GM23338 (cell line): ENCODE measurements at regions not wholly inside any gene's neighbourhood (a gene's known extent, or its start where the extent isn't known, plus 50 kb on each side); places are given as distances from the start of the nearest gene placed in this dataset.

Experiments
- ATAC-seq: fragments of 200-7000 bp; cut with Tn5 transposase; 3 replicates; pipeline ENCODE4 v1.9.1; 2020
- DNase-seq: peaks from one replicate; pipeline ENCODE4 v3.0.0-alpha.2; 2015; ENCODE audit warnings: low spot score
- H2AFZ ChIP-seq: fragments of 200-600 bp; sonication (generic); 2 replicates; pipeline ENCODE4 v1.8.0; 2016; ENCODE audit warnings: antibody characterized with exemption, mild to moderate bottlenecking, moderate library complexity
- H3F3A ChIP-seq: fragments of 200-600 bp; sonication (generic); replicated peaks from 2 replicates; pipeline ENCODE4 v1.8.0; 2017; ENCODE audit warnings: antibody characterized with exemption, mixed run types, low read depth
- H3K27ac ChIP-seq: fragments of 200-600 bp; sonication (generic); 2 replicates; pipeline ENCODE4 v1.6.1; 2016; ENCODE audit warnings: low read depth
- H3K27me3 ChIP-seq: fragments of 200-600 bp; sonication (generic); 2 replicates; pipeline ENCODE4 v1.8.0; 2016; ENCODE audit warnings: mild to moderate bottlenecking, mixed run types, moderate library complexity; ENCODE audit not compliant: insufficient read depth
- H3K36me3 ChIP-seq: fragments of 200-600 bp; sonication (generic); 2 replicates; pipeline ENCODE4 v1.8.0; 2016; ENCODE audit warnings: mild to moderate bottlenecking; ENCODE audit not compliant: insufficient read depth
- H3K4me1 ChIP-seq: fragments of 200-600 bp; sonication (generic); 2 replicates; pipeline ENCODE4 v1.8.0; 2016; ENCODE audit warnings: mild to moderate bottlenecking, moderate library complexity; ENCODE audit not compliant: insufficient read depth
- H3K4me2 ChIP-seq: fragments of 200-600 bp; sonication (generic); 2 replicates; pipeline ENCODE4 v1.7.1; 2017; ENCODE audit warnings: mixed run types
- H3K4me3 ChIP-seq: fragments of 200-600 bp; sonication (generic); 2 replicates; pipeline ENCODE4 v1.6.1; 2016; ENCODE audit warnings: mixed run types
- H3K79me2 ChIP-seq: fragments of 200-600 bp; sonication (generic); replicated peaks from 2 replicates; pipeline ENCODE4 v1.8.0; 2017; ENCODE audit warnings: mild to moderate bottlenecking; ENCODE audit not compliant: insufficient read depth
- H3K9me2 ChIP-seq: fragments of 200-600 bp; sonication (generic); 2 replicates; pipeline ENCODE4 v1.8.0; 2017; ENCODE audit not compliant: insufficient read depth
- H4K20me1 ChIP-seq: fragments of 200-600 bp; sonication (generic); replicated peaks from 2 replicates; pipeline ENCODE4 v1.8.0; 2017; ENCODE audit warnings: mild to moderate bottlenecking; ENCODE audit not compliant: insufficient read depth
- H3K27ac Mint-ChIP-seq: 2 replicates; pipeline ENCODE4 v1.8.0; 2020; ENCODE audit warnings: inconsistent platforms, mild to moderate bottlenecking, moderate library complexity, mixed read lengths
- H3K27me3 Mint-ChIP-seq: 3 replicates; pipeline ENCODE4 v1.8.0; 2022; ENCODE audit warnings: low read depth, mild to moderate bottlenecking, moderate library complexity, mixed read lengths, inconsistent platforms; ENCODE audit not compliant: insufficient read depth, poor library complexity
- H3K36me3 Mint-ChIP-seq: 3 replicates; pipeline ENCODE4 v1.8.0; 2021; ENCODE audit warnings: low read depth, mild to moderate bottlenecking, inconsistent platforms, moderate library complexity, mixed read lengths
- H3K4me1 Mint-ChIP-seq: 3 replicates; pipeline ENCODE4 v1.8.0; 2020; ENCODE audit warnings: mild to moderate bottlenecking, inconsistent platforms, mixed read lengths
- H3K4me3 Mint-ChIP-seq: 3 replicates; pipeline ENCODE4 v1.8.0; 2021; ENCODE audit warnings: moderate library complexity, mild to moderate bottlenecking, inconsistent platforms, mixed read lengths
- H3K9me3 Mint-ChIP-seq: 3 replicates; pipeline ENCODE4 v1.8.0; 2020; ENCODE audit warnings: moderate library complexity, mild to moderate bottlenecking, inconsistent platforms, mixed read lengths
- CREB1 ChIP-seq: fragments of 250-450 bp; sonication (Bioruptor Pico); IDR thresholded peaks from 2 replicates; pipeline ENCODE4 v1.5.0; 2020; ENCODE audit warnings: low read depth, mild to moderate bottlenecking, moderate library complexity
- CTCF ChIP-seq, 2 experiments: fragments of 200-600 bp in 1 of 2; sonication (generic) in 1 of 2; conservative IDR thresholded peaks; 2 replicates each; pipeline versions ENCODE4 v1.5.1 to v1.6.1; 2016 to 2017; ENCODE audit warnings: antibody characterized with exemption in 2 of 2, low read depth in 2 of 2, mild to moderate bottlenecking in 2 of 2, moderate library complexity in 1 of 2
- EZH2 ChIP-seq: fragments of 200-600 bp; sonication (generic); IDR thresholded peaks from one replicate; pipeline ENCODE4 v1.8.0; 2017; ENCODE audit warnings: antibody characterized with exemption, mild to moderate bottlenecking, low read depth; ENCODE audit not compliant: unreplicated experiment
- JUNB ChIP-seq: IDR thresholded peaks from one replicate; pipeline ENCODE4 v1.6.1; 2016; ENCODE audit warnings: antibody characterized with exemption; ENCODE audit not compliant: unreplicated experiment
- REST ChIP-seq: IDR thresholded peaks from one replicate; pipeline ENCODE4 v1.6.1; 2018; ENCODE audit warnings: antibody characterized with exemption; ENCODE audit not compliant: unreplicated experiment
- ZNF114 ChIP-seq: fragments of 250-450 bp; sonication (Bioruptor Pico); IDR thresholded peaks from 2 replicates; pipeline ENCODE4 v1.5.0; 2020; ENCODE audit warnings: mild to moderate bottlenecking, moderate library complexity
- ZNF331 ChIP-seq: fragments of 250-450 bp; sonication (Bioruptor Pico); IDR thresholded peaks from 2 replicates; pipeline ENCODE4 v1.5.0; 2020; ENCODE audit warnings: low read depth, mild to moderate bottlenecking, moderate library complexity

- DNase-seq (peak; percentile 68), ATAC-seq (peak; percentile 35; the same call in 2 of the 3 replicates)
- H3K36me3 ChIP-seq = no peaks in the 10 kb centered on the region
- Mint-ChIP-seq H3K27ac (no peak overlapping the region), H3K4me3 (no peak overlapping the region), H3K36me3 (no peaks in the 10 kb centered on the region), H3K4me1 (peaks cover 13% of the 10 kb centered on the region; the same call in 2 of the 3 replicates), H3K9me3 (no peaks in the 10 kb centered on the region; the same call in 2 of the 3 replicates), H3K27me3 (peaks cover 13% of the 10 kb centered on the region)
- peak overlapping the region; percentile 90 for H2AFZ ChIP-seq
- no peaks in the 10 kb centered on the region for H3K9me2 ChIP-seq
- no peaks in the 10 kb centered on the region for H3K79me2 ChIP-seq
- no peaks in the 10 kb centered on the region for H3F3A ChIP-seq
- H3K27me3 ChIP-seq = peaks cover 13% of the 10 kb centered on the region
- TF ChIP-seq EZH2 = no peak
- TF ChIP-seq CTCF (conservative IDR thresholded peaks at IDR 0.05; ENCODE audit: low read depth in 2 of 2) = peak; percentile 54 to 74
- no peak for TF ChIP-seq ZNF331 (CRISPR knock-in tag)
- no peak for TF ChIP-seq REST
- TF ChIP-seq JUNB = no peak
- no peak overlapping the region for H3K27ac ChIP-seq
- H3K4me2 ChIP-seq = no peak overlapping the region
- peaks cover 22% of the 10 kb centered on the region for H3K4me1 ChIP-seq
- H4K20me1 ChIP-seq = no peaks in the 10 kb centered on the region
- no peak overlapping the region for H3K4me3 ChIP-seq
Observed at GRCh38 chr2:105179469-105180372, 61.8 kb upstream of the GPR45 start.

GRCh38 chr2:105180491-105180972, 61.0 kb upstream of the GPR45 start:
- no peak overlapping the region for H3K4me3 Mint-ChIP-seq
- DNase-seq = no peak
- H3K4me1 Mint-ChIP-seq = peaks cover 13% of the 10 kb centered on the region; the same call in 2 of the 3 replicates
- Histone ChIP-seq H3K4me3 (no peak overlapping the region), H2AFZ (peak overlapping the region; percentile 90), H3K79me2 (no peaks in the 10 kb centered on the region), H4K20me1 (no peaks in the 10 kb centered on the region), H3K9me2 (no peaks in the 10 kb centered on the region), H3K36me3 (no peaks in the 10 kb centered on the region), H3K27me3 (peaks cover 13% of the 10 kb centered on the region), H3K4me2 (peak overlapping the region; percentile 38; the same call in 1 of the 2 replicates), H3F3A (no peaks in the 10 kb centered on the region), H3K4me1 (peaks cover 22% of the 10 kb centered on the region), H3K27ac (no peak overlapping the region)
- no peaks in the 10 kb centered on the region for H3K36me3 Mint-ChIP-seq
- peak; percentile 20 for ATAC-seq
- TF ChIP-seq JUNB (no peak), ZNF114 (CRISPR knock-in tag) (no peak), CREB1 (CRISPR knock-in tag) (no peak)
- H3K9me3 Mint-ChIP-seq = no peaks in the 10 kb centered on the region
- H3K27ac Mint-ChIP-seq = no peak overlapping the region
- peaks cover 11% of the 10 kb centered on the region for H3K27me3 Mint-ChIP-seq
